ENCODE measurements at regions not wholly inside any gene's neighbourhood (a gene's known extent, or its start where the extent isn't known, plus 50 kb on each side); places are given as distances from the start of the nearest gene placed in this dataset.

DNA sequence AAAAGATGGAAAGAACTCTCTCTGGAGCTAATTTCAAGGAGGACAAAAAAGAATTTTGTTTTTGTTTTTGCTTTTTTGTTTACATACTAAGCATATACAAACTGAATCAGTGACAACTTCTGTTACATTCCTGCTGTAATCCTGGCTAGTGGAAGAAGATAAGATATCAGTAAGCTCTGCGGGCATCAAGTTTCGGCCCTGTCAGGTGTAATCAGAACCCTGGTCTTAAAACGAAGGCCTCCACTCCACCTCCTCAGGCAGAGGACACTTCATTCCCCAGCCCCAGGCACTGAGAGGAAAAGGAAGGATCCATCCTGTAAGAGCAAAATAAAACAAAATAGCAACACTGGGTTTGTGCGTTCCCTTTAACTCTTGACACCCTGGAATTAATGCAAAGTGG, 88.9 kb upstream of the ARHGAP29 start:
- Histone ChIP-seq H3K9me3 (no peaks in the 10 kb centered on the region), H3K4me3 (no peak overlapping the region), H3K27ac (no peak overlapping the region), H4K20me1 (no peaks in the 10 kb centered on the region), H3K9ac (no peak overlapping the region), H3K27me3 (no peaks in the 10 kb centered on the region), H3K36me3 (no peaks in the 10 kb centered on the region), H3K4me2 (no peak overlapping the region), H3K4me1 (no peaks in the 10 kb centered on the region)
- no peak for TF ChIP-seq Cebpa-rat (IDR thresholded peaks at IDR 0.05)

DNA sequence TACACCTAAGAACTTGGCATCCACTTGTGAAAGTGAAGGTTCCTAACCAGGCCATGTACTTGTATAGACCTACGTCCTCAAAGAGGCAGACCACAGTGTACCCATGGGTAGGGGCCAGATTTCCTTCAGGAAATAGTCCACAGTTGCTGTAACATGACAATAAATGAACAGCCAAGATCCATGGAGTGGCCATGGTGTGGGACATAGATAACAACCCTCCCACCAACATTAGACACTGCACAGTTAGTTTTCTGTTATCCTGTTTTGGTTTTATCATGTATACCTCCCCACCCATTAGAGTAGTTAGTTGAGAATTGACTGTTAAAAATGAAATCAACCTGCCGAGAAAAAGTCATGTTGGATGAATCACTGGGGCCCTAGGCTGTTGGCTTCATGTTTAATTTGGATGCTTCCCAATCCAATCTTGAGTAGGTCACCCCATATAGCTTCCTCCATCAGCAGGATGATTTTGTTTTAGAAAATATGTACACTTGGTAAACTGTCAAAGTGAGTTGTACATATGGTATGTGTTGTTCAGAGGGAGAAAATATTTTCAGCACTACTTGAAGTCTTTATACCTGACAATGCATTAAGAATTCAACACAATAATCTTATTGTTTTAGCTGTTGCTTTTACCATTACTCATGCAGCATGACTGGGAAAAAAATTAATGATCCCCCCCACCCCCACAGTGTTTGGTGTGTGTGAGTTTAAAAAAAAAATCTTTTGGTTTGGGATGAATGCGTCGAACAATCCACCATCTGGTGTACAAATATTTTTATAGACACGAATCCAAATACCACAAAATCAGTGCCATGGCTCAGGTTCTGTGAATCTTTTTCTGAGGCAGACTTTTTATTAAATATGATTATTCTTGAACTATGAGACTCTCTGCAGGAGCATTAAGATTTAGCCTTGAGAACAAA, 88.3 kb upstream of the ARHGAP29 start:
- no peaks in the 10 kb centered on the region for H3K36me3 ChIP-seq
- H3K4me3 ChIP-seq: no peak overlapping the region
- H3K4me1 ChIP-seq: no peaks in the 10 kb centered on the region
- no peak for TF ChIP-seq Cebpa-rat (IDR thresholded peaks at IDR 0.05)
- H3K9ac ChIP-seq: no peak overlapping the region
- no peaks in the 10 kb centered on the region for H4K20me1 ChIP-seq
- no peak overlapping the region for H3K4me2 ChIP-seq
- no peaks in the 10 kb centered on the region for H3K9me3 ChIP-seq
- H3K27me3 ChIP-seq: no peaks in the 10 kb centered on the region
- H3K27ac ChIP-seq: no peak overlapping the region

DNA sequence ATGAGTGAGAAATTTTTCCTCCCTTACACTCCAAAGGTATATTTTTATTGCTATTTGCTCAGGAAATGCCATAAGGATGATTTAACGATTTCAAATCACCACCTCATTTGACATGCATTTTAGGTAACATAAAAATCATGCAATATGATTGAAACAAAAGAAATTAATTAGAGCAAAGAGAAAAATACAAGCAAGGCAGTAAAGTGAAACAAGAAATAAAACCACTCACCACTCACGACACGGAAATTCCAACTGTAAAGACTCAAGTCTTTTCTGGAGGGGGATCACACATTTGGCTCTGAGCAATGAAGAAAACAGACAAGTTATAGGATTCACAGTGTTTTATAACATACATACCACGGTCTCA, 86.8 kb upstream of the ARHGAP29 start:
- Histone ChIP-seq H4K20me1 (no peaks in the 10 kb centered on the region), H3K9ac (no peak overlapping the region), H3K27me3 (no peaks in the 10 kb centered on the region), H3K4me2 (no peak overlapping the region), H3K4me1 (no peaks in the 10 kb centered on the region), H3K36me3 (no peaks in the 10 kb centered on the region), H3K27ac (no peak overlapping the region), H3K9me3 (no peaks in the 10 kb centered on the region), H3K4me3 (no peak overlapping the region)
- TF ChIP-seq Cebpa-rat (IDR thresholded peaks at IDR 0.05): no peak

DNA sequence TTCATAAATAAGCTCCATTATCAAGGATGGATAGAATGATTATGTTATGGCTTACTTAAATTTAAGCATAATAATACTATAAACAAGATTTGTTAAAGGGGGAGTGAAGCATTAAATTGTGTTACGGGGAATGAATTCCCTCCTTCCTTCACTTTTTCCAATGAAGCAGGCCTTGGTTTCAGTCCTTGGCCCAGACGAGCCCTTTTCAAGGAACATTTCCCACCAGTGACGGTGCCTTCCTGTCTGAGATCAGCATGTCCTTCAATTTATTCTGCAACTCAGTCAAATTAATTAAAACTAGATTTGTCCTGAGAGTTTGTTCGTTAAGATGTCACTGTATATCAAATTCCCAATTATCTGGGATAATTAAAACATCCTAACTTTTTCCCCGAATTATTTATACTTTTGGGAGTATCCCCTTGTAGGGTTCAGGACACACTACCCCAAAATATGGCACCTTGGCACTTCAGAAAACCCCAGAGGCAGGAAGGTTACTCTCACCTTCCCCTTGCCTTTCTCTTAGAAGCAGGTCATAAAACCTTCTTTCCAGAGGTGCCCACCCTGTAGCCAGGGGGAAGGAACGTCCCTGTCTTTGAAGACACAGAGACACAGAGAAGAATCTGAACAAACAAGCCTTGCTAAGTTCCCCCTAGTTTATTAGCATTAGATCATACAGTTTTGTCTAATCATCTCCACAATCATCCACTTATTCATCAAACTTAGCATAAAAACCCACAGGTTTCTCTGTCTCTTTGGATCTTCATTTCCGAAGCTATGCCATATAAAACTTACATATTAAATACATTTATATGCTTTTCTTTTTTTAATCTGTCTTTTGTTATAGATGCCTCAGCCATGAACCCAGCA, 86.2 kb upstream of the ARHGAP29 start:
- Histone ChIP-seq H3K36me3 (no peaks in the 10 kb centered on the region), H3K9ac (no peak overlapping the region), H3K27ac (no peak overlapping the region), H4K20me1 (no peaks in the 10 kb centered on the region), H3K4me3 (no peak overlapping the region), H3K9me3 (no peaks in the 10 kb centered on the region), H3K4me1 (no peaks in the 10 kb centered on the region), H3K4me2 (no peak overlapping the region), H3K27me3 (no peaks in the 10 kb centered on the region)
- TF ChIP-seq Cebpa-rat (IDR thresholded peaks at IDR 0.05): no peak

DNA sequence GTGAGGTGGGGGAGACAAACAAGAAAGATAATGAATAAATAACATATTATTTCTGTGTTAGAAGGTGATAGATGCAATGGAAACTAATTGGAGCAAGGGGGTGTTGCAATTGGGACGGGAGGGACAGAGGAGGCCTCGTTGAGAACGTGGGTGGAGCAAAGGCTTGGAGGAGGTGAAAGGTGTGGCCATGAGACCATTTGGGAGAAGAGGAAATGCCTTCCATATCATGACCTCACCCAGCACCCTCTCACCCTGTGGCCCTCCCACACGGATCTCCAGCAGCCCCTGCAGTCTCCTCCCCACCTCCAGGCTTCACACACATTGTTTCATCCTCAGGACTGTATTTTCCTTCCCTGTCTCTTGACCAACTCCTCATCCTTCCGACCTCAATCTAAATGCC, 85.3 kb upstream of the ARHGAP29 start:
- no peak for TF ChIP-seq Cebpa-rat (IDR thresholded peaks at IDR 0.05)
- no peaks in the 10 kb centered on the region for H3K4me1 ChIP-seq
- H3K4me2 ChIP-seq: no peak overlapping the region
- no peaks in the 10 kb centered on the region for H3K27me3 ChIP-seq
- no peaks in the 10 kb centered on the region for H3K36me3 ChIP-seq
- H4K20me1 ChIP-seq: no peaks in the 10 kb centered on the region
- no peaks in the 10 kb centered on the region for H3K9me3 ChIP-seq
- no peak overlapping the region for H3K27ac ChIP-seq
- no peak overlapping the region for H3K9ac ChIP-seq
- H3K4me3 ChIP-seq: no peak overlapping the region

DNA sequence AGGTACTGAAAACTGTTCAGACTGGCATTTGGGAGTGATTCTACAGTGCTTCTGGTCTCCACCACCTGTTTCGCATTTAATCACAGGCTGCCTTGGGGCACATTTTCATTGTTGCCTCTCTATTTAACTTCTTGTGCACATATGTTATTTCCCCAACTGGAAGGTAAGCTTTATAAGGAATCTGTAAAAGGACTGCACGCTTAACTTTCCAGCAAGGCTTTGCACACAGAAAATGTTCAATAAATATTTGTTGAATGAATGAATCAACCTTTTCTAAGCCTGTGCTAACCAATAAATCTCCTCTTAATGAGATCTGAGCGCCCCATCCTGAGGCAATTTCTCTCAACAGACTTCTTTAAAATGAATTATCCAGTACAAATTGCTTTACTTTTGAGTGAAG, 84.3 kb upstream of the ARHGAP29 start:
- H3K27ac ChIP-seq: no peak overlapping the region
- no peak for TF ChIP-seq Cebpa-rat (IDR thresholded peaks at IDR 0.05)
- H3K4me3 ChIP-seq: no peak overlapping the region
- H3K4me2 ChIP-seq: no peak overlapping the region
- H4K20me1 ChIP-seq: no peaks in the 10 kb centered on the region
- H3K27me3 ChIP-seq: no peaks in the 10 kb centered on the region
- H3K9me3 ChIP-seq: no peaks in the 10 kb centered on the region
- no peak overlapping the region for H3K9ac ChIP-seq
- H3K4me1 ChIP-seq: no peaks in the 10 kb centered on the region
- no peaks in the 10 kb centered on the region for H3K36me3 ChIP-seq

DNA sequence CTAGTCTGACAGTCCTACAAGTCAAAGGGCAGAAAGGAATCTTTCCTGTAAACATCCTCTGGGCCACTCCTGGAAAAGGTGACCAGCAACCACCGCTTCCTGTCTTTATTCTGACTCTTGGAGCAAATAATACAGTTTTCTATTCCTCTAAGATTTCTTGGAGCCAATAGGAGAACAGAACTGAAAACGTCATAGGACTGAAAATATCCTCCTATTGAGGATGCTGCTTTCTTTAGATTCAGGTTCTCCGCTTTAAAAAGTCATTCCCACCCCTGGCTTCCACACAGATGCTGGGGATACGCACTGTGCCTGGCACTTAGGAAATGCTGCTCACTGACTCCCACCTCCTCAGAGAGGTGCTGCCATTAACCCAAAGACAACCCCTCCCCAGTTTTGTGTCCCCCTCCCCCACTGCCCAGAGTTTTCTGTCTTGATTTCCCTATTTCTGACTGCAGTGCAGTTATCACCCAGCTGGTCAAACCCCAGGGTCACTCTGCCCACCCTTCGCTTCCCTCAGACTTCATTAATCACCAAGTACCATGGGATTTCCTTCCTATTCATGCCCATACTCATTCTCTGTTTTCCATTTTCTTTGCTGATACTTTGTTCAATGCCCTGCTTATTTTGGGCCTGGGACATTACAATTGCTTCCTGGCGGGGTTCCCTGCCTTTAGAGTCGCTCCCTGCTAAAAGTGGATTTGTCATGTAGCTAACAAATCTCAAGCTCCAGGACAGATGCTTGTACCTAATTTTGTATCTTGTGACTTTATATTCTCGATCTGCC, 82.1 kb upstream of the ARHGAP29 start:
- no peak overlapping the region for H3K4me2 ChIP-seq

DNA sequence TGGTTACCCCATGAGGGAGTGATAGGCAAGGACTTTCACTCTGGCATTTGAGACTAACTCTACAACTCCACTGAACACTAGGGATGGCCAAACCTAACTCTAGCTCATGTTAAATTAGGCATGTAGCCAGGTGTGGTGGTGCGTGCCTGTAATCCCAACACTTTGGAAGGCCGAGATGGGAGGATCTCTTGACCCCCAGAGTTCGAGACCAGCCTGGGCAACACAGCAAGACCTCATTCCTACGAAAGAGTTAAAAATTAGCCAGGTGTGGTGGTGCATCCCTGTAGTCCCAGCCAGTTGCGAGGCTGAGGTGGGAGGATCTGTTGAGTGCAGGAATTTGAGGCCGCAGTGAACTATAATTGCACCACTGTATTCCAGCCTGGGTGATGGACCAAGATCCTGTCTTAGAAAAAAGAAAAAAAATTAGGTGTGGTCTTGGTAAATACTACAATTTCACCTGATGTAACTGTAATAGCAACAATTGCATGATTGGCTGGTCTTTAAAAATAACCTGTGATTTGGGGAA, 81.2 kb upstream of the ARHGAP29 start:
- Histone ChIP-seq H3K4me3 (no peak overlapping the region), H3K27ac (no peak overlapping the region), H3K27me3 (no peaks in the 10 kb centered on the region), H3K9me3 (no peaks in the 10 kb centered on the region), H3K4me1 (no peaks in the 10 kb centered on the region), H3K4me2 (no peak overlapping the region), H4K20me1 (no peaks in the 10 kb centered on the region), H3K9ac (no peak overlapping the region), H3K36me3 (no peaks in the 10 kb centered on the region)
- no peak for TF ChIP-seq Cebpa-rat (IDR thresholded peaks at IDR 0.05)

More for the DNA sequence above, 82.1 kb upstream of the ARHGAP29 start:
- Histone ChIP-seq H3K9ac (no peak overlapping the region), H3K27ac (no peak overlapping the region), H3K36me3 (no peaks in the 10 kb centered on the region), H4K20me1 (no peaks in the 10 kb centered on the region), H3K4me3 (no peak overlapping the region), H3K9me3 (no peaks in the 10 kb centered on the region), H3K27me3 (no peaks in the 10 kb centered on the region), H3K4me1 (no peaks in the 10 kb centered on the region)
- TF ChIP-seq Cebpa-rat (IDR thresholded peaks at IDR 0.05): no peak

DNA sequence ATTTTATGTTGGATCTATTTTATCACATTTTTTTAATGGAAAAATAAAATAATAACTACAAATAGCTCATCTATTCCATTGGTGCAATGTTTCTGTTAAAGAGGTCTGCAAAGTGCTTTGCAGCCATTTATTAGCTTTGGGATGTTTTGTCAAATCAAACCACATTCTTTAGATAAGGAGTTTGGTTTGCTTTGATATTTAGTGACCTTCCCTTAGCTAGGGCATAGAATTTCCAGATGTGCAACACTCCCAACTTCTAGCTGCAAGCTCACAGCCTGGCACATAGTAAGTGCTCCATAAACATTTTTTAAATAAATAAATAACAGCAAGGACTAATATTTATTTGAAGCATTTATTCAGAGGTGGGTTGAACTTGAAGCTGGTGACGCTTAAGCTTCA, 80.4 kb upstream of the ARHGAP29 start:
- no peak for TF ChIP-seq Cebpa-rat (IDR thresholded peaks at IDR 0.05)
- H3K4me1 ChIP-seq: no peaks in the 10 kb centered on the region
- no peaks in the 10 kb centered on the region for H3K36me3 ChIP-seq
- no peak overlapping the region for H3K4me2 ChIP-seq
- no peak overlapping the region for H3K4me3 ChIP-seq
- H3K9ac ChIP-seq: no peak overlapping the region
- no peak overlapping the region for H3K27ac ChIP-seq
- H3K9me3 ChIP-seq: no peaks in the 10 kb centered on the region
- no peaks in the 10 kb centered on the region for H3K27me3 ChIP-seq
- H4K20me1 ChIP-seq: no peaks in the 10 kb centered on the region

Measured in BLaER1 (cell line).